K562 (cell line): ENCODE measurements at regions not wholly inside any gene's neighbourhood (a gene's known extent, or its start where the extent isn't known, plus 50 kb on each side); places are given as distances from the start of the nearest gene placed in this dataset.

Experiments used
- ASH1L ChIP-seq: fragments of 450-650 bp; IDR thresholded peaks from 2 replicates; pipeline ENCODE4 v1.6.1; 2018; ENCODE audit warnings: borderline replicate concordance, mild to moderate bottlenecking, low read depth; ENCODE audit not compliant: partially characterized antibody
- L3MBTL2 ChIP-seq: fragments of 450-650 bp; IDR thresholded peaks from 2 replicates; pipeline ENCODE4 v1.6.1; 2016; ENCODE audit warnings: mild to moderate bottlenecking, moderate library complexity
- MAZ ChIP-seq, 2 experiments: fragments of 450-650 bp in 1 of 2; sonication (generic) in 1 of 2; formaldehyde crosslinking; IDR thresholded peaks in 1 of 2; conservative IDR thresholded peaks in 1 of 2; 2 replicates each; pipeline versions ENCODE4 v1.4.0 to v1.5.0; 2020; ENCODE audit warnings: mild to moderate bottlenecking in 1 of 2, missing genetic modification reagents in 1 of 2
- SRF ChIP-seq, 2 experiments: fragments of 250-450, 450-650 bp in 1 of 2; sonication (Bioruptor Pico) in 1 of 2; sonication (generic) in 1 of 2; formaldehyde crosslinking; IDR thresholded peaks; 2 replicates each; pipeline versions ENCODE4 v1.5.0 to v1.5.1; 2020 to 2022; ENCODE audit warnings: mild to moderate bottlenecking in 1 of 2, missing genetic modification reagents in 1 of 2

- TF ChIP-seq L3MBTL2 (no peak), MAZ (CRISPR knock-in tag; conservative IDR thresholded peaks at IDR 0.05 in 1 of 2, IDR thresholded peaks at IDR 0.05 in 1 of 2) (no peak), ASH1L (no peak), SRF (CRISPR knock-in tag; IDR thresholded peaks at IDR 0.05) (no peak)
Measured at GRCh38 chr6:41469156-41470028, 76.8 kb upstream of the FOXP4 start.
